VCaP (cell line): ENCODE measurements at regions not wholly inside any gene's neighbourhood (a gene's known extent, or its start where the extent isn't known, plus 50 kb on each side); places are given as distances from the start of the nearest gene placed in this dataset.

Experiments
- H3K27ac ChIP-seq: fragments of 450-650 bp; 2 replicates; pipeline ENCODE4 v1.5.1; 2017
- CTCF ChIP-seq: fragments of 450-650 bp; conservative IDR thresholded peaks from 2 replicates; pipeline ENCODE4 v1.5.1; 2017; ENCODE audit warnings: mild to moderate bottlenecking, moderate library complexity

GRCh38 chr2:239520811-239521517 lies 120.1 kb upstream of the HDAC4 start:
- TF ChIP-seq CTCF = no peak
- no peak overlapping the region for H3K27ac ChIP-seq

GRCh38 chr2:239519921-239520585 lies 119.2 kb upstream of the HDAC4 start:
- no peak overlapping the region for H3K27ac ChIP-seq
- TF ChIP-seq CTCF = no peak

GRCh38 chr2:239519089-239519920 lies 118.5 kb upstream of the HDAC4 start:
- no peak overlapping the region for H3K27ac ChIP-seq
- no peak for TF ChIP-seq CTCF

- no peak overlapping the region for H3K27ac ChIP-seq
- no peak for TF ChIP-seq CTCF
Measured at GRCh38 chr2:239518286-239519088, 117.7 kb upstream of the HDAC4 start.

- no peak for TF ChIP-seq CTCF
- H3K27ac ChIP-seq = no peak overlapping the region
Measured at GRCh38 chr2:239517686-239518085, 116.9 kb upstream of the HDAC4 start.

- no peak for TF ChIP-seq CTCF
- no peak overlapping the region for H3K27ac ChIP-seq
Measured at GRCh38 chr2:239516954-239517305, 116.1 kb upstream of the HDAC4 start.
